ENCODE measurements at regions not wholly inside any gene's neighbourhood (a gene's known extent, or its start where the extent isn't known, plus 50 kb on each side); places are given as distances from the start of the nearest gene placed in this dataset.

DNA sequence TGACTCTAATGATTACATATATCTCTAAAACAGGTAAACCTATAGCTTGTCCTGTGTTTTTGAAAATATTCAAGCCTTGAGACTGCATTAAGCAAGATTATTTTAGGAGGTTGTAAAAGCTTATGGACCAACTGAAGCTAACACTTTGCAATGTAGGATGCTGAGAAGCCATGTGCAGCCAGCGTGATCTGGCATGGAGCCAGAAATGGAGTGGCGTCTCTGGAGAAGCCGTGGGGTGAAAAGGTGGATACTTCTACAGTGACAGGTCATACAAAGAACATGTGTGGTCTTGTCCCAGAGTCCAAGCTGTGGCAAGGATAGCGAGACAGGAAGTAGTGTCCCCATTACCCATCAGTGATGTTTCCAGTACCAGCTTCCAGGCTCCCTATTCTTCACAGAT lies 100.8 kb upstream of the CD180 start:
- TF ChIP-seq FOSL1 (IDR thresholded peaks at IDR 0.05; ENCODE audit: low read depth) (no peak), EZH2phosphoT487 (IDR thresholded peaks at IDR 0.05; ENCODE audit: borderline replicate concordance) (no peak), EZH2 (IDR thresholded peaks at IDR 0.05) (no peak), SRF (IDR thresholded peaks at IDR 0.05; ENCODE audit: low read depth) (no peak), CEBPB (IDR thresholded peaks at IDR 0.05; ENCODE audit: low read depth) (no peak), JUND (IDR thresholded peaks at IDR 0.05) (no peak)
- ChIA-PET RAD21 (ENCODE audit: low non-redundant PET in 1 of 2, low total read pairs in 2 of 2, uncharacterized antibody in 2 of 2, unreplicated experiment in 2 of 2) (no interaction called here), POLR2A (no interaction called here), CTCF (no interaction called here)
- H3K79me2 ChIP-seq (ENCODE audit: insufficient read depth, low read length): no peaks in the 10 kb centered on the region
- no peaks in the 10 kb centered on the region for H4K20me1 ChIP-seq (ENCODE audit: insufficient read depth)
- no peaks in the 10 kb centered on the region for H3K9me2 ChIP-seq (ENCODE audit: insufficient read depth)
- ATAC-seq (no peak), DNase-seq (ENCODE audit: low read depth, low spot score) (no peak)
- no peak overlapping the region for H3K9ac ChIP-seq (ENCODE audit: low read length)
- H3K27me3 ChIP-seq (ENCODE audit: insufficient read depth, low read length): peaks cover 19% of the 10 kb centered on the region
- H3K27ac ChIP-seq (ENCODE audit: low read depth, low read length): no peak overlapping the region
- H3K9me3 ChIP-seq (ENCODE audit: control insufficient read depth in 1 of 2, insufficient read depth in 1 of 2, low read depth in 1 of 2, low read length in 2 of 2): no peaks in the 10 kb centered on the region
- no peak overlapping the region for H3K4me3 ChIP-seq (replicated peaks in 1 of 2; ENCODE audit: low read depth in 1 of 2, low read length in 2 of 2)
- no TSS peak for BruUV-seq (replicated peaks)
- H3K4me2 ChIP-seq (ENCODE audit: low read length): no peak overlapping the region
- intact Hi-C loops (cut with micrococcal nuclease): no loop called here
- no peak overlapping the region for H2AFZ ChIP-seq (ENCODE audit: low read depth, low read length, poor library complexity, severe bottlenecking)
- H3K36me3 ChIP-seq (ENCODE audit: control insufficient read depth in 1 of 2, insufficient read depth in 2 of 2, low read length in 2 of 2): no peaks in the 10 kb centered on the region
- peaks cover 0 to 9% of the 10 kb centered on the region in 2 experiments; a peak in 1 of 4 replicates for H3K4me1 ChIP-seq (ENCODE audit: control insufficient read depth in 1 of 2, insufficient read depth in 2 of 2, low read length in 2 of 2)

DNA sequence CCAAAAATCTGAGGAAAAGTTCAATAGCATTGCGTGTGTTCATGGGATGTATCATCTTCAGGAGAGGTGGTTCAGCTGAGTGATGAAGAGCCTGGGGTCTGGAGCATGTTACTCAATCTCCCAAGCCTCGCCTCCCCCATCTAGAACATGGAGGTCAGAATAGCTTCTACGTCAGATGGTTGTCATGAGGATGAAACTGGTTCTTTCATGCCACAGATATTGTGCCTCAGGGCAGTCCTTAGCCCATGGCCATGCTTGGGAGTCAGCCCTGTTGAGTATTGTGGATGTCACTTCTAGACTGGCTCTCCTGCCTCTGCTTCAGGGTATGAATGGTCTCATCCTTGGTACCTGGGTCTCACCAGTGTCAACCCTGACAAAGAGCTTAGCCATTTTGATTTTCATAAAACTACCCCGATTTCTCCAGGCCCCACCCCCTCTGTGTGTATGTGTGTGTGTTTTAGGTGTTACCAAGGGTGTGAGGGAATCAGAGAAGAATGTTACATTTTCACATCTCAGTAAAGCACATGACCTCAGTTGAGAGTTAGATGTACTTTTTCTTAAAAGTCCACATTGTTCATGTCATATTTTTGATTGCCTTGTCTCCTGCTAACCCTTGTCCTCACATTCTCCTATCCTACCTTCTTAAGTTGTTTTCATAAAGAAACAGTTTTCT lies 97.8 kb upstream of the CD180 start:
- no TSS peak for BruUV-seq (replicated peaks)
- intact Hi-C loops (cut with micrococcal nuclease): no loop called here
- no peak for DNase-seq (ENCODE audit: low read depth, low spot score)
- Histone ChIP-seq H3K4me1 (ENCODE audit: control insufficient read depth in 1 of 2, insufficient read depth in 2 of 2, low read length in 2 of 2) (no peaks in the 10 kb centered on the region), H3K9me2 (ENCODE audit: insufficient read depth) (no peaks in the 10 kb centered on the region), H3K4me3 (replicated peaks in 1 of 2; ENCODE audit: low read depth in 1 of 2, low read length in 2 of 2) (no peak overlapping the region), H3K27ac (ENCODE audit: low read depth, low read length) (no peak overlapping the region), H3K36me3 (ENCODE audit: control insufficient read depth in 1 of 2, insufficient read depth in 2 of 2, low read length in 2 of 2) (no peaks in the 10 kb centered on the region), H4K20me1 (ENCODE audit: insufficient read depth) (no peaks in the 10 kb centered on the region), H3K79me2 (ENCODE audit: insufficient read depth, low read length) (no peaks in the 10 kb centered on the region), H3K27me3 (ENCODE audit: insufficient read depth, low read length) (peaks cover 12% of the 10 kb centered on the region), H3K4me2 (ENCODE audit: low read length) (no peak overlapping the region), H2AFZ (ENCODE audit: low read depth, low read length, poor library complexity, severe bottlenecking) (no peak overlapping the region), H3K9ac (ENCODE audit: low read length) (no peak overlapping the region), H3K9me3 (ENCODE audit: control insufficient read depth in 1 of 2, insufficient read depth in 1 of 2, low read depth in 1 of 2, low read length in 2 of 2) (no peaks in the 10 kb centered on the region)
- POLR2A ChIA-PET: no interaction called here
- RAD21 ChIA-PET (ENCODE audit: low non-redundant PET in 1 of 2, low total read pairs in 2 of 2, uncharacterized antibody in 2 of 2, unreplicated experiment in 2 of 2): no interaction called here
- no peak for TF ChIP-seq ZFX (IDR thresholded peaks at IDR 0.05)
- TF ChIP-seq SP1 (IDR thresholded peaks at IDR 0.05; ENCODE audit: low read depth): no peak
- no peak for TF ChIP-seq SIN3A (IDR thresholded peaks at IDR 0.05; ENCODE audit: low read depth)
- no peak for TF ChIP-seq CEBPB (IDR thresholded peaks at IDR 0.05; ENCODE audit: low read depth)
- no peak for TF ChIP-seq FOSL1 (IDR thresholded peaks at IDR 0.05; ENCODE audit: low read depth)
- no peak for TF ChIP-seq POLR2A (IDR thresholded peaks at IDR 0.05; ENCODE audit: borderline replicate concordance, extremely low read depth, insufficient read depth, insufficient read length)
- TF ChIP-seq, protein P1, sequence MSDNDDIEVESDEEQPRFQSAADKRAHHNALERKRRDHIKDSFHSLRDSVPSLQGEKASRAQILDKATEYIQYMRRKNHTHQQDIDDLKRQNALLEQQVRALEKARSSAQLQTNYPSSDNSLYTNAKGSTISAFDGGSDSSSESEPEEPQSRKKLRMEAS (IDR thresholded peaks at IDR 0.05): no peak
- CTCF ChIA-PET: no interaction called here
- no peak for ATAC-seq
